Neural progenitor cell (in vitro differentiated cells): ENCODE measurements at regions not wholly inside any gene's neighbourhood (a gene's known extent, or its start where the extent isn't known, plus 50 kb on each side); places are given as distances from the start of the nearest gene placed in this dataset.

Source experiments
- DNase-seq: peaks from one replicate; pipeline ENCODE4 v3.0.0-alpha.2; 2016; ENCODE audit warnings: low spot score
- H2AFZ ChIP-seq: fragments of 200-600 bp; sonication (generic); replicated peaks from 2 replicates; pipeline ENCODE4 v1.6.1; 2016; ENCODE audit warnings: antibody characterized with exemption
- H3F3A ChIP-seq: fragments of 200-600 bp; sonication (generic); 2 replicates; pipeline ENCODE4 v1.6.1; 2016; ENCODE audit warnings: antibody characterized with exemption, low read depth
- H3K27ac ChIP-seq: fragments of 200-600 bp; sonication (generic); 2 replicates; pipeline ENCODE4 v1.5.1; 2016; ENCODE audit warnings: mild to moderate bottlenecking
- H3K27me3 ChIP-seq: fragments of 200-600 bp; sonication (generic); 2 replicates; pipeline ENCODE4 v1.6.1; 2016; ENCODE audit warnings: mild to moderate bottlenecking, moderate library complexity
- H3K36me3 ChIP-seq: fragments of 200-600 bp; sonication (generic); 2 replicates; pipeline ENCODE4 v1.5.1; 2016
- H3K4me1 ChIP-seq: fragments of 200-600 bp; sonication (generic); 2 replicates; pipeline ENCODE4 v1.6.1; 2016; ENCODE audit warnings: mixed run types
- H3K4me2 ChIP-seq: fragments of 200-600 bp; sonication (generic); 2 replicates; pipeline ENCODE4 v1.6.1; 2016
- H3K4me3 ChIP-seq: fragments of 200-600 bp; sonication (generic); 2 replicates; pipeline ENCODE4 v1.5.1; 2016
- H3K79me2 ChIP-seq: fragments of 200-600 bp; sonication (generic); 2 replicates; pipeline ENCODE4 v1.6.1; 2016; ENCODE audit warnings: low read depth
- H3K9ac ChIP-seq: fragments of 200-600 bp; sonication (generic); 2 replicates; pipeline ENCODE4 v1.6.1; 2016
- H3K9me3 ChIP-seq: fragments of 200-600 bp; sonication (generic); 2 replicates; pipeline ENCODE4 v1.5.1; 2016; ENCODE audit warnings: low read depth
- H4K20me1 ChIP-seq: fragments of 200-600 bp; sonication (generic); 2 replicates; pipeline ENCODE4 v1.6.1; 2016; ENCODE audit warnings: low read depth
- H3K27ac Mint-ChIP-seq: 3 replicates; pipeline ENCODE4 v1.8.0; 2021; ENCODE audit warnings: mixed read lengths
- H3K27me3 Mint-ChIP-seq: 2 replicates; pipeline ENCODE4 v1.8.0; 2022; ENCODE audit warnings: low read depth, mild to moderate bottlenecking, inconsistent platforms, moderate library complexity, mixed read lengths; ENCODE audit not compliant: insufficient read depth
- H3K36me3 Mint-ChIP-seq: 3 replicates; pipeline ENCODE4 v1.8.0; 2021; ENCODE audit warnings: mixed read lengths
- H3K4me1 Mint-ChIP-seq: 3 replicates; pipeline ENCODE4 v1.8.0; 2021; ENCODE audit warnings: mixed read lengths
- H3K4me3 Mint-ChIP-seq: 3 replicates; pipeline ENCODE4 v1.8.0; 2021; ENCODE audit warnings: mild to moderate bottlenecking, moderate library complexity, mixed read lengths
- H3K9me3 Mint-ChIP-seq: 3 replicates; pipeline ENCODE4 v1.8.0; 2020; ENCODE audit warnings: mixed read lengths
- EZH2 ChIP-seq: fragments of 200-600 bp; sonication (generic); IDR thresholded peaks from 2 replicates; pipeline ENCODE4 v1.6.1; 2017; ENCODE audit warnings: antibody characterized with exemption, mild to moderate bottlenecking, moderate library complexity
- EZH2phosphoT487 ChIP-seq: fragments of 200-600 bp; sonication (generic); IDR thresholded peaks from 2 replicates; pipeline ENCODE4 v1.6.1; 2017; ENCODE audit warnings: antibody characterized with exemption
- TF ChIP-seq, protein P1 (sequence below): fragments of 200-600 bp; sonication (generic); IDR thresholded peaks from 2 replicates; pipeline ENCODE4 v1.5.1; 2017; ENCODE audit warnings: antibody characterized with exemption, mild to moderate bottlenecking

DNA sequence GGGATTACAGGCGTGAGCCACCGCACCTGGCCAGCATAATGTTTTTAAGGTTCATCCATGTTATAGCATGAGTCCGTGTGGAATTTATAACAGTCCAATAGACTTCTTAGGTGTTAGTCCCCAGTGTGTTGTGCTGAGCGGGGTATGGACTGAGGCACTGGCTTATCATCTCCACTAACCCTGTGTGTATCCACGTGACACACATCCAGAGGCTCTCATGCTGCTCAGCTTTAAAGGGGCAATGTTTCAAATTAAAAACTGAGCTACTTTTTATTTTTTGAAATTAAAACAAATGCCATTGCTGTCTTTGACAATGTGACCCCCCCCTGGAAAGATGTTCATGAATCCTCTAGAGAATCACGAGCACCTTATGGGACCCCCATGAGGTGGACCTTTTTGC is 54.3 kb upstream of the TRERF1 start:
- Mint-ChIP-seq H3K27ac (no peak overlapping the region), H3K4me3 (no peak overlapping the region), H3K36me3 (no peaks in the 10 kb centered on the region), H3K9me3 (peaks cover 4% of the 10 kb centered on the region), H3K27me3 (no peaks in the 10 kb centered on the region), H3K4me1 (no peaks in the 10 kb centered on the region)
- Histone ChIP-seq H3K4me3 (no peak overlapping the region), H3K4me2 (no peak overlapping the region), H4K20me1 (no peaks in the 10 kb centered on the region), H3K36me3 (no peaks in the 10 kb centered on the region), H3K27ac (no peak overlapping the region), H3F3A (no peaks in the 10 kb centered on the region), H3K9ac (no peak overlapping the region), H3K27me3 (no peaks in the 10 kb centered on the region), H3K79me2 (no peaks in the 10 kb centered on the region), H3K9me3 (no peaks in the 10 kb centered on the region), H3K4me1 (no peaks in the 10 kb centered on the region), H2AFZ (no peak overlapping the region)
- no peak for TF ChIP-seq EZH2
- TF ChIP-seq, protein P1, sequence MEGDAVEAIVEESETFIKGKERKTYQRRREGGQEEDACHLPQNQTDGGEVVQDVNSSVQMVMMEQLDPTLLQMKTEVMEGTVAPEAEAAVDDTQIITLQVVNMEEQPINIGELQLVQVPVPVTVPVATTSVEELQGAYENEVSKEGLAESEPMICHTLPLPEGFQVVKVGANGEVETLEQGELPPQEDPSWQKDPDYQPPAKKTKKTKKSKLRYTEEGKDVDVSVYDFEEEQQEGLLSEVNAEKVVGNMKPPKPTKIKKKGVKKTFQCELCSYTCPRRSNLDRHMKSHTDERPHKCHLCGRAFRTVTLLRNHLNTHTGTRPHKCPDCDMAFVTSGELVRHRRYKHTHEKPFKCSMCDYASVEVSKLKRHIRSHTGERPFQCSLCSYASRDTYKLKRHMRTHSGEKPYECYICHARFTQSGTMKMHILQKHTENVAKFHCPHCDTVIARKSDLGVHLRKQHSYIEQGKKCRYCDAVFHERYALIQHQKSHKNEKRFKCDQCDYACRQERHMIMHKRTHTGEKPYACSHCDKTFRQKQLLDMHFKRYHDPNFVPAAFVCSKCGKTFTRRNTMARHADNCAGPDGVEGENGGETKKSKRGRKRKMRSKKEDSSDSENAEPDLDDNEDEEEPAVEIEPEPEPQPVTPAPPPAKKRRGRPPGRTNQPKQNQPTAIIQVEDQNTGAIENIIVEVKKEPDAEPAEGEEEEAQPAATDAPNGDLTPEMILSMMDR = no peak
- TF ChIP-seq EZH2phosphoT487 = no peak
- no peak for DNase-seq

DNA sequence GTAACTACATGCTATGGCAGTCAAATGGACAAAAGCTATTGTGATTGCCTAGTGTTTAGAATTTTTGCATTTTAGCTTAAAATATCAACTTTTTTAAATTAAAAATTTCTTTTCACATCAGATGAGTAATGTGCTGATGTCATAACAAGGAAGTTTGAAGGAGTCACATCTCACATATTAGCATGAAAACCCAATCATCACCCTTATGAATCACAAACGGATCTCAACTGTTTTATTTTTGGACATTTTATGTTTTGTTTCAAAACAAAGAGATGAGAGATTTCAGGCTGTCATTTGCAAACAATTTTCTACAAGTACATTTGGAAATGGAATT is 53.6 kb upstream of the TRERF1 start:
- no peaks in the 10 kb centered on the region for H3K9me3 ChIP-seq
- Mint-ChIP-seq H3K36me3 (no peaks in the 10 kb centered on the region), H3K4me3 (no peak overlapping the region), H3K27ac (no peak overlapping the region), H3K27me3 (no peaks in the 10 kb centered on the region), H3K9me3 (peaks cover 10% of the 10 kb centered on the region), H3K4me1 (no peaks in the 10 kb centered on the region)
- H3K27me3 ChIP-seq = no peaks in the 10 kb centered on the region
- H3K4me1 ChIP-seq = no peaks in the 10 kb centered on the region
- H3K4me2 ChIP-seq = no peak overlapping the region
- H3K27ac ChIP-seq = no peak overlapping the region
- no peaks in the 10 kb centered on the region for H3K79me2 ChIP-seq
- H3F3A ChIP-seq = no peaks in the 10 kb centered on the region
- no peak for DNase-seq
- H2AFZ ChIP-seq = no peak overlapping the region
- H3K9ac ChIP-seq = no peak overlapping the region
- H3K36me3 ChIP-seq = no peaks in the 10 kb centered on the region
- H4K20me1 ChIP-seq = no peaks in the 10 kb centered on the region
- no peak for TF ChIP-seq EZH2
- TF ChIP-seq, protein P1 = no peak
- no peak for TF ChIP-seq EZH2phosphoT487
- no peak overlapping the region for H3K4me3 ChIP-seq

DNA sequence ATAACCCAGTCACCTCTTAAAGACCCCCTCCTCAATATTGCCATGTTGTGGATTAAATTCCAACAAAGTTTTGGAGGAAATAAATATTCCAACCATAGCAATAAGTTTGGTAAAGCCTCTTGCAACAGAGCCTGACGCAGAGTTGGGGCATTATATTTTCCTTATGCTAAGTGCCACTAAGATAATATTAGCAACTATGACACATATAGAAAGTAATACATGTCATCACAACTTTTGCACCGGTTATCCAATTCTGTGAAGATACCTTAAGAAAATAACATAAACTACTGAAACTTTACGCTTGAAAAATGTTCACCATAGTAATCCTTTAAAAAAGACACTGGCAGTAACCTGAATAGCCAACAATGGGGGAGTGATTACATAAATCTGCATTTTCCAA is 52.2 kb upstream of the TRERF1 start:
- no peaks in the 10 kb centered on the region for H3F3A ChIP-seq
- Mint-ChIP-seq H3K27ac (no peak overlapping the region), H3K4me1 (no peaks in the 10 kb centered on the region), H3K4me3 (no peak overlapping the region), H3K27me3 (no peaks in the 10 kb centered on the region), H3K9me3 (peaks cover 14% of the 10 kb centered on the region), H3K36me3 (no peaks in the 10 kb centered on the region)
- no peak overlapping the region for H3K4me3 ChIP-seq
- no peaks in the 10 kb centered on the region for H3K36me3 ChIP-seq
- no peak for TF ChIP-seq EZH2
- no peaks in the 10 kb centered on the region for H3K9me3 ChIP-seq
- DNase-seq = no peak
- H3K27ac ChIP-seq = no peak overlapping the region
- H2AFZ ChIP-seq = no peak overlapping the region
- H3K9ac ChIP-seq = no peak overlapping the region
- no peak overlapping the region for H3K4me2 ChIP-seq
- no peaks in the 10 kb centered on the region for H4K20me1 ChIP-seq
- H3K27me3 ChIP-seq = no peaks in the 10 kb centered on the region
- no peaks in the 10 kb centered on the region for H3K4me1 ChIP-seq
- no peaks in the 10 kb centered on the region for H3K79me2 ChIP-seq

- H3K9me3 ChIP-seq = no peaks in the 10 kb centered on the region
- H3K4me1 ChIP-seq = no peaks in the 10 kb centered on the region
- Mint-ChIP-seq H3K27ac (no peak overlapping the region), H3K4me3 (no peak overlapping the region), H3K9me3 (peaks cover 14% of the 10 kb centered on the region), H3K4me1 (no peaks in the 10 kb centered on the region), H3K27me3 (no peaks in the 10 kb centered on the region), H3K36me3 (no peaks in the 10 kb centered on the region)
- H4K20me1 ChIP-seq = no peaks in the 10 kb centered on the region
- no peak overlapping the region for H3K4me2 ChIP-seq
- no peaks in the 10 kb centered on the region for H3K36me3 ChIP-seq
- H3K4me3 ChIP-seq = no peak overlapping the region
- no peak overlapping the region for H3K27ac ChIP-seq
- H2AFZ ChIP-seq = no peak overlapping the region
- TF ChIP-seq, protein P1 = no peak
- TF ChIP-seq EZH2 (no peak), EZH2phosphoT487 (no peak)
- H3K79me2 ChIP-seq = no peaks in the 10 kb centered on the region
- H3F3A ChIP-seq = no peaks in the 10 kb centered on the region
- no peak overlapping the region for H3K9ac ChIP-seq
- DNase-seq = no peak
- no peaks in the 10 kb centered on the region for H3K27me3 ChIP-seq
Observed at GRCh38 chr6:42502990-42503389, 51.3 kb upstream of the TRERF1 start.
